Head of caudate nucleus (tissue), 42 donors: ENCODE measurements at regions not wholly inside any gene's neighbourhood (a gene's known extent, or its start where the extent isn't known, plus 50 kb on each side); places are given as distances from the start of the nearest gene placed in this dataset.
A peak's percentile ranks its signal among the peaks of the same experiment; 100 is the strongest.

Experiments used
- DNase-seq, 42 donors: peaks; one replicate each; pipeline versions ENCODE4 v3.0.0 to v3.0.0-alpha.2; 2020 to 2021; ENCODE audit warnings: mixed read lengths in 7 of 42
- intact Hi-C: fragments of 100-400 bp; cut with DNase I; formaldehyde crosslinking; loops from one replicate; pipeline ENCODE4 v1.15.0; 2022

- intact Hi-C loops: no loop called here
These were observed 510.6 kb downstream of the PRR16 start for GRCh38 chr5:120974690-120975089.

GRCh38 chr5:120982351-120982750 lies 518.3 kb downstream of the PRR16 start:
- no peak for DNase-seq
- intact Hi-C loops: no loop called here

More at GRCh38 chr5:120974690-120975089, 510.6 kb downstream of the PRR16 start:
- DNase-seq: no peak

GRCh38 chr5:120985526-120985925 lies 521.4 kb downstream of the PRR16 start:
- DNase-seq: no peak
- intact Hi-C loops: no loop called here

- DNase-seq: no peak
- intact Hi-C loops: no loop called here
These were observed 524.4 kb downstream of the PRR16 start for GRCh38 chr5:120988491-120988890.

GRCh38 chr5:120988941-120989340 lies 524.8 kb downstream of the PRR16 start:
- DNase-seq: no peak
- intact Hi-C loops: no loop called here

- intact Hi-C loops: no loop called here
- DNase-seq: no peak
These were observed 527.5 kb downstream of the PRR16 start for GRCh38 chr5:120991569-120991968.

GRCh38 chr5:120994112-120994511 lies 530.0 kb downstream of the PRR16 start:
- no peak for DNase-seq
- intact Hi-C loops: no loop called here

GRCh38 chr5:120999550-120999949 lies 535.5 kb downstream of the PRR16 start:
- intact Hi-C loops: no loop called here
- DNase-seq: no peak

- intact Hi-C loops: no loop called here
- DNase-seq: no peak
These were observed 542.1 kb downstream of the PRR16 start for GRCh38 chr5:121006217-121006616.

GRCh38 chr5:121008041-121008440 lies 543.9 kb downstream of the PRR16 start:
- DNase-seq: no peak
- intact Hi-C loops: no loop called here

GRCh38 chr5:121009058-121009457 lies 545.0 kb downstream of the PRR16 start:
- no peak for DNase-seq
- intact Hi-C loops: no loop called here

GRCh38 chr5:121018004-121018403 lies 553.9 kb downstream of the PRR16 start:
- intact Hi-C loops: no loop called here
- no peak for DNase-seq

GRCh38 chr5:121019106-121019505 lies 555.0 kb downstream of the PRR16 start:
- intact Hi-C loops: no loop called here
- no peak for DNase-seq

- intact Hi-C loops: no loop called here
- no peak for DNase-seq
These were observed 555.6 kb downstream of the PRR16 start for GRCh38 chr5:121019734-121020133.

GRCh38 chr5:121021681-121022080 lies 557.6 kb downstream of the PRR16 start:
- intact Hi-C loops: no loop called here
- no peak for DNase-seq

- intact Hi-C loops: no loop called here
These were observed 560.6 kb downstream of the PRR16 start for GRCh38 chr5:121024416-121025311.

GRCh38 chr5:121025671-121026070 lies 561.6 kb downstream of the PRR16 start:
- DNase-seq: no peak
- intact Hi-C loops: no loop called here

More at GRCh38 chr5:121024416-121025311, 560.6 kb downstream of the PRR16 start:
- DNase-seq: no peak

GRCh38 chr5:121027636-121028035 lies 563.5 kb downstream of the PRR16 start:
- no peak for DNase-seq
- intact Hi-C loops: no loop called here

- DNase-seq: peak in 20 of 42 donors; percentile 5 to 56 (median 22)
- intact Hi-C loops: no loop called here
These were observed 565.6 kb downstream of the PRR16 start for GRCh38 chr5:121029536-121030245.

GRCh38 chr5:121031491-121031890 lies 567.4 kb downstream of the PRR16 start:
- intact Hi-C loops: no loop called here
- no peak for DNase-seq
